NCI-H187 (cell line): ENCODE measurements at regions not wholly inside any gene's neighbourhood (a gene's known extent, or its start where the extent isn't known, plus 50 kb on each side); places are given as distances from the start of the nearest gene placed in this dataset.
A peak's percentile ranks its signal among the peaks of the same experiment; 100 is the strongest.

ENCODE experiments used
- DNase-seq, 2 experiments: peaks; one replicate each; lab custom pipeline; 2025; lab: John Stamatoyannopoulos, UW

- no peak for DNase-seq
Measured at GRCh38 chr9:13896922-13897835, 416.8 kb downstream of the NFIB start.

GRCh38 chr9:13896047-13896446 is 417.9 kb downstream of the NFIB start:
- DNase-seq: no peak

GRCh38 chr9:13885258-13885657 is 428.7 kb downstream of the NFIB start:
- DNase-seq: no peak

GRCh38 chr9:13879981-13880380 is 434.0 kb downstream of the NFIB start:
- DNase-seq: no peak

- no peak for DNase-seq
Measured at GRCh38 chr9:13879011-13879410, 434.9 kb downstream of the NFIB start.

GRCh38 chr9:13878241-13878711 is 435.7 kb downstream of the NFIB start:
- no peak for DNase-seq

GRCh38 chr9:13876741-13877140 is 437.2 kb downstream of the NFIB start:
- no peak for DNase-seq

- no peak for DNase-seq
Measured at GRCh38 chr9:13873203-13873602, 440.7 kb downstream of the NFIB start.

- DNase-seq: no peak
Measured at GRCh38 chr9:13868336-13868735, 445.6 kb downstream of the NFIB start.

- no peak for DNase-seq
Measured at GRCh38 chr9:13865869-13866268, 448.1 kb downstream of the NFIB start.

GRCh38 chr9:13863112-13863511 is 450.8 kb downstream of the NFIB start:
- DNase-seq: no peak

- no peak for DNase-seq
Measured at GRCh38 chr9:13862654-13863053, 451.3 kb downstream of the NFIB start.

GRCh38 chr9:13860946-13861640 is 452.8 kb downstream of the NFIB start:
- no peak for DNase-seq

- no peak for DNase-seq
Measured at GRCh38 chr9:13860019-13860418, 453.9 kb downstream of the NFIB start.

GRCh38 chr9:13857521-13857920 is 456.4 kb downstream of the NFIB start:
- no peak for DNase-seq

GRCh38 chr9:13847270-13847669 is 466.7 kb downstream of the NFIB start:
- no peak for DNase-seq

- no peak for DNase-seq
Measured at GRCh38 chr9:13845460-13845859, 468.5 kb downstream of the NFIB start.

GRCh38 chr9:13841746-13842462 is 472.0 kb downstream of the NFIB start:
- peak in 1 of 2 experiments; percentile 11 for DNase-seq

GRCh38 chr9:13832446-13832845 is 481.5 kb downstream of the NFIB start:
- DNase-seq: no peak

GRCh38 chr9:13823026-13823425 is 490.9 kb downstream of the NFIB start:
- no peak for DNase-seq

GRCh38 chr9:13817754-13818278 is 496.1 kb downstream of the NFIB start:
- DNase-seq: no peak

GRCh38 chr9:13816837-13817236 is 497.1 kb downstream of the NFIB start:
- DNase-seq: no peak
